GM06990 (cell line): ENCODE measurements at regions not wholly inside any gene's neighbourhood (a gene's known extent, or its start where the extent isn't known, plus 50 kb on each side); places are given as distances from the start of the nearest gene placed in this dataset.

Experiments
- DNase-seq: peaks from one replicate; pipeline ENCODE4 v3.0.0-alpha.2; 2011; ENCODE audit not compliant: insufficient read length; ENCODE audit errors: extremely low read depth
- H3K27me3 ChIP-seq: replicated peaks from 2 replicates; pipeline ENCODE4 v1.6.0; 2011; ENCODE audit warnings: low read length; ENCODE audit not compliant: control insufficient read depth, insufficient read depth
- H3K36me3 ChIP-seq: 2 replicates; pipeline ENCODE4 v1.5.1; 2011; ENCODE audit warnings: low read length; ENCODE audit not compliant: control insufficient read depth, insufficient read depth
- H3K4me3 ChIP-seq: replicated peaks from 2 replicates; pipeline ENCODE4 v1.5.1; 2011; ENCODE audit warnings: low read depth, mild to moderate bottlenecking, control low read depth, low read length
- CTCF ChIP-seq: IDR thresholded peaks from 2 replicates; pipeline ENCODE4 v1.5.1; 2011; ENCODE audit warnings: low read length, control low read depth, mild to moderate bottlenecking, inconsistent platforms; ENCODE audit not compliant: insufficient read depth, poor library complexity, severe bottlenecking

DNA sequence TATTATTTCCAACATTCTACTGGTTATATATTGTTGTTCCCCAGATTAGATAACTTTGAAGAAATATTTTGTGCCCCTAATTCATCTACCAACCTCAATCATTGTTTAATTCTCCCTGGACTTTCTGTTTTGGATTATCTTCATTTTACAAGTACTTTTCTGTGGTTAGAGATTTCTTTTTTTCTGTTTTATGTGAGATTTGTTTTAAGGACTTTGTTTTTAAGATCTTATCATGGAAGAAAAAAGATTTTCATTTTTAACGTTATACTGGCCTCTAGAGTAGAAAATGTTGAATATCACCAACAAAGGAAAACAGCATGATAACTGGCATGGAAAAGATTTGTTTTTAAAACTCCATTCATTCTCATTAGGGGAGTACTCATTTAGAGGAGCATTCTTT lies 210.9 kb upstream of the KCNMB2 start:
- DNase-seq, result no peak
- H3K27me3 ChIP-seq, result no peaks in the 10 kb centered on the region
- no peaks in the 10 kb centered on the region for H3K36me3 ChIP-seq
- no peak for TF ChIP-seq CTCF
- no peak overlapping the region for H3K4me3 ChIP-seq

- no peak for TF ChIP-seq CTCF
- no peaks in the 10 kb centered on the region for H3K27me3 ChIP-seq
- no peak for DNase-seq
- H3K4me3 ChIP-seq, result no peak overlapping the region
- H3K36me3 ChIP-seq, result no peaks in the 10 kb centered on the region
These were observed 206.3 kb upstream of the KCNMB2 start for GRCh38 chr3:178329936-178330335.

- DNase-seq, result no peak
- Histone ChIP-seq H3K4me3 (no peak overlapping the region), H3K27me3 (no peaks in the 10 kb centered on the region), H3K36me3 (no peaks in the 10 kb centered on the region)
- no peak for TF ChIP-seq CTCF
These were observed 202.0 kb upstream of the KCNMB2 start for GRCh38 chr3:178334239-178334638.

DNA sequence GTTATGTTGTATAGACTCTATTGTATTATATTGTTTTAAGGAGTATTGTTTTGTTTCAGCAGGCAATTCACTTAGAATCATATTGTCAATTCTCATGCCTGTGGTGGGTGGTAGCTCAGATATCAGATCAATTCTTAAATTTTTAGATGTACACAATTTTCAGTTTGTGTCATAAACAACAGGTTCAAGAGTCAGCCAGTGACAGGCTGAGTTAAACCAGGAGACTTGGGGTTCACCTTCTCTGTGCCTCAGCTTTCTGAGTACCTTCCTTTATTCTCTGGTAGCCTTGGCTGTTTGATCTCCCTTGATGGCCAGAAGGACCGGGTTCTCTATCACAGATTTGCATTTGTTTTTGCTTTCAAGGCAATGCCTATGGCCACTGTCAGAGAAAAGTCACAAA lies 199.9 kb upstream of the KCNMB2 start:
- Histone ChIP-seq H3K4me3 (no peak overlapping the region), H3K36me3 (no peaks in the 10 kb centered on the region), H3K27me3 (no peaks in the 10 kb centered on the region)
- no peak for DNase-seq
- TF ChIP-seq CTCF, result no peak

- Histone ChIP-seq H3K4me3 (no peak overlapping the region), H3K27me3 (no peaks in the 10 kb centered on the region; the same call in 1 of the 2 replicates), H3K36me3 (no peaks in the 10 kb centered on the region)
- no peak for DNase-seq
- TF ChIP-seq CTCF, result no peak
These were observed 195.7 kb upstream of the KCNMB2 start for GRCh38 chr3:178340506-178340905.

GRCh38 chr3:178341636-178342035 lies 194.6 kb upstream of the KCNMB2 start:
- Histone ChIP-seq H3K4me3 (no peak overlapping the region), H3K36me3 (no peaks in the 10 kb centered on the region), H3K27me3 (no peaks in the 10 kb centered on the region; the same call in 1 of the 2 replicates)
- no peak for DNase-seq
- no peak for TF ChIP-seq CTCF
